Activated CD8-positive, alpha-beta memory T cell treated with anti-CD3 and anti-CD28 coated beads for 1 hour (primary cell): ENCODE measurements at regions not wholly inside any gene's neighbourhood (a gene's known extent, or its start where the extent isn't known, plus 50 kb on each side); places are given as distances from the start of the nearest gene placed in this dataset.

ENCODE experiments used
- DNase-seq, 2 donors: peaks; one replicate each; pipeline ENCODE4 v3.0.0-alpha.2; 2020; ENCODE audit warnings: low read depth in 1 of 2; ENCODE audit errors: extremely low read depth in 1 of 2

GRCh38 chr1:201762381-201762780, 66.6 kb upstream of the IPO9 start:
- DNase-seq: no peak

GRCh38 chr1:201763455-201764140, 65.4 kb upstream of the IPO9 start:
- no peak for DNase-seq

GRCh38 chr1:201764166-201764565, 64.8 kb upstream of the IPO9 start:
- DNase-seq: no peak

GRCh38 chr1:201764579-201764978, 64.4 kb upstream of the IPO9 start:
- no peak for DNase-seq

- DNase-seq: no peak
These were observed 62.7 kb upstream of the IPO9 start for GRCh38 chr1:201766131-201766866.

GRCh38 chr1:201767339-201767738, 61.6 kb upstream of the IPO9 start:
- no peak for DNase-seq

- no peak for DNase-seq
These were observed 59.9 kb upstream of the IPO9 start for GRCh38 chr1:201769072-201769471.

GRCh38 chr1:201769966-201770365, 59.0 kb upstream of the IPO9 start:
- no peak for DNase-seq

GRCh38 chr1:201771466-201771865, 57.5 kb upstream of the IPO9 start:
- DNase-seq: no peak

GRCh38 chr1:201772178-201772577, 56.8 kb upstream of the IPO9 start:
- DNase-seq: no peak

- DNase-seq: no peak
These were observed 55.2 kb upstream of the IPO9 start for GRCh38 chr1:201773764-201774163.

- no peak for DNase-seq
These were observed 54.6 kb upstream of the IPO9 start for GRCh38 chr1:201774224-201774982.

- DNase-seq: no peak
These were observed 54.0 kb upstream of the IPO9 start for GRCh38 chr1:201774983-201775344.

- no peak for DNase-seq
These were observed 53.6 kb upstream of the IPO9 start for GRCh38 chr1:201775380-201775779.

GRCh38 chr1:201778279-201779065, 50.5 kb upstream of the IPO9 start:
- no peak for DNase-seq
